PC-3 (cell line): ENCODE measurements at regions not wholly inside any gene's neighbourhood (a gene's known extent, or its start where the extent isn't known, plus 50 kb on each side); places are given as distances from the start of the nearest gene placed in this dataset.
A peak's percentile ranks its signal among the peaks of the same experiment; 100 is the strongest.

Experiments
- ATAC-seq: fragments of 200-7000 bp; cut with Tn5 transposase; 2 replicates; pipeline ENCODE4 v1.9.1; 2020; ENCODE audit warnings: mild to moderate bottlenecking, moderate library complexity
- BruUV-seq: library from RNA; stranded (reverse); fragments of 400-500 nt; replicated peaks from 2 replicates; lab custom pipeline; 2021; lab: Mats Ljungman, UMichigan
- CTCF ChIA-PET: fragments of 300-600 bp; sonication (Branson Sonifier 250); formaldehyde crosslinking; loops from one replicate; lab custom pipeline; 2022; ENCODE audit warnings: antibody characterized with exemption; lab: Charles Lee
- POLR2A ChIA-PET: fragments of 300-600 bp; sonication (Branson Sonifier 250); formaldehyde crosslinking; loops from one replicate; lab custom pipeline; 2022; ENCODE audit warnings: antibody characterized with exemption; ENCODE audit not compliant: unreplicated experiment; lab: Charles Lee
- DNase-seq: peaks from one replicate; pipeline ENCODE4 v3.0.0-alpha.2; 2015
- H2AFZ ChIP-seq: fragments of 300-600 bp; sonication (generic); 2 replicates; pipeline ENCODE4 v1.6.0; 2016; ENCODE audit warnings: antibody characterized with exemption, low read length
- H3F3A ChIP-seq: fragments of 300-600 bp; sonication (generic); one replicate; pipeline ENCODE4 v1.6.0; 2017; ENCODE audit warnings: antibody characterized with exemption, low read length, control low read depth, mild to moderate bottlenecking; ENCODE audit not compliant: unreplicated experiment
- H3K27ac ChIP-seq: fragments of 300-600 bp; sonication (generic); 2 replicates; pipeline ENCODE4 v1.5.1; 2016; ENCODE audit warnings: mild to moderate bottlenecking, low read length
- H3K27me3 ChIP-seq: fragments of 300-600 bp; sonication (generic); 2 replicates; pipeline ENCODE4 v1.6.1; 2016; ENCODE audit warnings: low read length, mixed read lengths
- H3K36me3 ChIP-seq: fragments of 300-600 bp; sonication (generic); 2 replicates; pipeline ENCODE4 v1.6.1; 2016; ENCODE audit warnings: low read depth, mixed run types, low read length, mixed read lengths
- H3K4me1 ChIP-seq: fragments of 300-600 bp; sonication (generic); 2 replicates; pipeline ENCODE4 v1.5.1; 2016; ENCODE audit warnings: low read length; ENCODE audit not compliant: insufficient read depth
- H3K4me2 ChIP-seq: fragments of 300-600 bp; sonication (generic); 2 replicates; pipeline ENCODE4 v1.6.0; 2016; ENCODE audit warnings: low read length
- H3K4me3 ChIP-seq: fragments of 300-600 bp; sonication (generic); 2 replicates; pipeline ENCODE4 v1.5.1; 2016; ENCODE audit warnings: mild to moderate bottlenecking, low read length, mixed read lengths
- H3K79me2 ChIP-seq: fragments of 300-600 bp; sonication (generic); 2 replicates; pipeline ENCODE4 v1.6.1; 2017; ENCODE audit warnings: low read length, mixed read lengths
- H3K9ac ChIP-seq: fragments of 300-600 bp; sonication (generic); 2 replicates; pipeline ENCODE4 v1.6.0; 2016; ENCODE audit warnings: mild to moderate bottlenecking, low read length
- H3K9me2 ChIP-seq: fragments of 300-600 bp; sonication (generic); replicated peaks from 2 replicates; pipeline ENCODE4 v1.6.1; 2016; ENCODE audit warnings: mixed run types, low read length, mixed read lengths
- H3K9me3 ChIP-seq: fragments of 300-600 bp; sonication (generic); 2 replicates; pipeline ENCODE4 v1.6.1; 2016; ENCODE audit warnings: low read length, mixed read lengths
- H4K20me1 ChIP-seq: fragments of 300-600 bp; sonication (generic); 2 replicates; pipeline ENCODE4 v1.6.1; 2016; ENCODE audit warnings: low read length, mixed read lengths
- EZH2 ChIP-seq: fragments of 300-600 bp; sonication (generic); IDR thresholded peaks from one replicate; pipeline ENCODE4 v1.6.1; 2017; ENCODE audit warnings: antibody characterized with exemption, mild to moderate bottlenecking, low read length; ENCODE audit not compliant: unreplicated experiment
- EZH2phosphoT487 ChIP-seq: fragments of 300-600 bp; sonication (generic); IDR thresholded peaks from 2 replicates; pipeline ENCODE4 v1.6.1; 2018; ENCODE audit warnings: mild to moderate bottlenecking, antibody characterized with exemption, low read length, borderline replicate concordance
- intact Hi-C: fragments of 100-400 bp; cut with micrococcal nuclease; formaldehyde crosslinking; loops from 2 replicates; pipeline ENCODE4 v1.9.0; 2023
- TF ChIP-seq, protein P1 (sequence below): fragments of 300-600 bp; sonication (generic); conservative IDR thresholded peaks from 2 replicates; pipeline ENCODE4 v1.5.1; 2017; ENCODE audit warnings: antibody characterized with exemption, low read depth, mild to moderate bottlenecking, low read length

DNA sequence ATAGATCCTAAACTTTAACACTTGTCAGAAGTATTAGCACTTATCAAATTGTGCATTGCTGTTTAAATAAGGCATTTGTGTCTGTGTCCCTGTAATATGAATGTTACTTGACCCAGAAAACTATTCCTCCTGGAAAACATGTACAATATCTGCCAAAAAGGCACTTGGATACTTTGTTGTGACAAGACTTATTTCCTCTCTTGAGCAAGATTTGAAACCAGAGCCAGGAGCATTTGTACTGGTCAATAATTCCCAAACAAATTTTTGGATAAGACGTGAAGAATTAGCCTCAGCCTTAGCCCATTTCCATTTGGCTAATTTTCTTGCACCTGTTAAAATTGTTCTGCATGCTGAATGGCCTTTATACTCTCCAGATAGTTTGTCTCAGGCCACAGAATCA is 176.3 kb upstream of the GK2 start:
- CTCF ChIA-PET = no interaction called here

DNA sequence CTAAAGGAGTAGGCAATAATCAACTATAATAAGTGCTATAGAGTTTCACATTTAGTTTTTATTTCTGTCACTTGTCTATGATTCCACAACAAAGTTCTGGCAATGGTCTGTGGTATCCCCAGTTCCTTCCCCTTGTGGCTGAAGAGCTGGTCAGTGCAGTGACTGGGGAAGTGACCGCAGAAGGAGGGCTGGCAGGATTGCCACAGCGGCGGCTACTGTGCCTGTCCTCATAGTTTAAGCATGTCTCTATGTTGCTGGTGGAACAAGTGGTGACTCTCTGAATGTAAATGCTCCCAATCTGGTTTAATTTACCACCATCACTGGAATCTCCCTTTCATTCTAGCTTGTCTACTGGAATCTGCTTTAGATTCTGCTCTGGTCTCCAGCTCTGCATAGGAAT is 170.6 kb upstream of the GK2 start:
- TF ChIP-seq EZH2phosphoT487 (no peak), EZH2 (no peak)
- TF ChIP-seq, protein P1, sequence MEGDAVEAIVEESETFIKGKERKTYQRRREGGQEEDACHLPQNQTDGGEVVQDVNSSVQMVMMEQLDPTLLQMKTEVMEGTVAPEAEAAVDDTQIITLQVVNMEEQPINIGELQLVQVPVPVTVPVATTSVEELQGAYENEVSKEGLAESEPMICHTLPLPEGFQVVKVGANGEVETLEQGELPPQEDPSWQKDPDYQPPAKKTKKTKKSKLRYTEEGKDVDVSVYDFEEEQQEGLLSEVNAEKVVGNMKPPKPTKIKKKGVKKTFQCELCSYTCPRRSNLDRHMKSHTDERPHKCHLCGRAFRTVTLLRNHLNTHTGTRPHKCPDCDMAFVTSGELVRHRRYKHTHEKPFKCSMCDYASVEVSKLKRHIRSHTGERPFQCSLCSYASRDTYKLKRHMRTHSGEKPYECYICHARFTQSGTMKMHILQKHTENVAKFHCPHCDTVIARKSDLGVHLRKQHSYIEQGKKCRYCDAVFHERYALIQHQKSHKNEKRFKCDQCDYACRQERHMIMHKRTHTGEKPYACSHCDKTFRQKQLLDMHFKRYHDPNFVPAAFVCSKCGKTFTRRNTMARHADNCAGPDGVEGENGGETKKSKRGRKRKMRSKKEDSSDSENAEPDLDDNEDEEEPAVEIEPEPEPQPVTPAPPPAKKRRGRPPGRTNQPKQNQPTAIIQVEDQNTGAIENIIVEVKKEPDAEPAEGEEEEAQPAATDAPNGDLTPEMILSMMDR = no peak
- Histone ChIP-seq H3K27me3 (no peaks in the 10 kb centered on the region), H3K27ac (no peak overlapping the region), H2AFZ (no peak overlapping the region), H3K9me3 (no peaks in the 10 kb centered on the region), H3K4me1 (no peaks in the 10 kb centered on the region), H4K20me1 (no peaks in the 10 kb centered on the region), H3K9ac (no peak overlapping the region), H3K9me2 (no peaks in the 10 kb centered on the region), H3K4me2 (no peak overlapping the region), H3K4me3 (no peak overlapping the region), H3F3A (no peaks in the 10 kb centered on the region), H3K36me3 (no peaks in the 10 kb centered on the region), H3K79me2 (no peaks in the 10 kb centered on the region)
- ATAC-seq (no peak), DNase-seq (no peak)
- BruUV-seq = no TSS peak
- CTCF ChIA-PET = interaction anchor here (0.6 kb wide), 1 partner anchor 12 kb away, joined by 5 read pairs; no protein-coding TSS in a partner anchor
- POLR2A ChIA-PET = no interaction called here
- intact Hi-C loops = loop anchor here (5.0 kb wide), 1 partner anchor 314 kb away; no protein-coding TSS in a partner anchor

More for the DNA sequence above, 176.3 kb upstream of the GK2 start:
- Histone ChIP-seq H3K4me1 (no peaks in the 10 kb centered on the region), H3K4me3 (no peak overlapping the region), H3K27me3 (no peaks in the 10 kb centered on the region), H3K27ac (no peak overlapping the region), H3K79me2 (no peaks in the 10 kb centered on the region), H3F3A (no peaks in the 10 kb centered on the region), H2AFZ (no peak overlapping the region), H3K9me3 (no peaks in the 10 kb centered on the region), H3K36me3 (no peaks in the 10 kb centered on the region), H3K4me2 (no peak overlapping the region), H4K20me1 (no peaks in the 10 kb centered on the region), H3K9ac (no peak overlapping the region), H3K9me2 (no peaks in the 10 kb centered on the region)
- TF ChIP-seq EZH2phosphoT487 (no peak), EZH2 (no peak)
- TF ChIP-seq, protein P1 = no peak
- ATAC-seq (no peak), DNase-seq (no peak)
- BruUV-seq = no TSS peak
- POLR2A ChIA-PET = no interaction called here
- intact Hi-C loops = no loop called here

DNA sequence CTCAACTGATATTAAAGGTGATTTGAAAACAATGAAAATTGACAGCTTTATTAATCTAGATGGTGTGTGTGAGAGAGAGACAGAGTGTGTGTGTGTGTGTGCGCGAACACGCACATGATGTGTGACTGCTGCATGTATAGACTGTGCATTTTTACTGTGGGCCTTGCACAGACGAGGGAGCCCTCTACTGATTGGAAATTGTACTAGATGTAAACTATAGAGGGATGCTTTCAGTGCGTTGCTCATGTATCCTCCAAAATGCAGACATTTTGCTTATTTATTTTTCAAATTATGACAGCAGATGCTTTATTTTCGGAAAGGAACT is 168.4 kb upstream of the GK2 start:
- POLR2A ChIA-PET = no interaction called here
- no peaks in the 10 kb centered on the region for H3F3A ChIP-seq
- H4K20me1 ChIP-seq = no peaks in the 10 kb centered on the region
- TF ChIP-seq EZH2phosphoT487 = no peak
- TF ChIP-seq EZH2 = no peak
- TF ChIP-seq, protein P1 = peak; percentile 66
- no peak overlapping the region for H3K4me3 ChIP-seq
- no peaks in the 10 kb centered on the region for H3K79me2 ChIP-seq
- no peak overlapping the region for H3K27ac ChIP-seq
- H3K36me3 ChIP-seq = no peaks in the 10 kb centered on the region
- no peaks in the 10 kb centered on the region for H3K4me1 ChIP-seq
- DNase-seq (peak; percentile 60), ATAC-seq (peak; percentile 90)
- H3K4me2 ChIP-seq = no peak overlapping the region
- no TSS peak for BruUV-seq
- H3K27me3 ChIP-seq = 0 out of 2 replicates have a peak, but pooled peaks cover 2% of the 10 kb centered on the region
- no peaks in the 10 kb centered on the region for H3K9me2 ChIP-seq
- H3K9ac ChIP-seq = no peak overlapping the region
- intact Hi-C loops = loop anchor here (1.0 to 5.0 kb wide), 3 partner anchors 316 to 622 kb away; no protein-coding TSS in a partner anchor
- no peaks in the 10 kb centered on the region for H3K9me3 ChIP-seq
- no peak overlapping the region for H2AFZ ChIP-seq
- CTCF ChIA-PET = no interaction called here
